Dermis blood vessel endothelial cell (primary cell): ENCODE measurements at regions not wholly inside any gene's neighbourhood (a gene's known extent, or its start where the extent isn't known, plus 50 kb on each side); places are given as distances from the start of the nearest gene placed in this dataset.

Source experiments
- DNase-seq: peaks from one replicate; pipeline ENCODE4 v3.0.0; 2010

DNA sequence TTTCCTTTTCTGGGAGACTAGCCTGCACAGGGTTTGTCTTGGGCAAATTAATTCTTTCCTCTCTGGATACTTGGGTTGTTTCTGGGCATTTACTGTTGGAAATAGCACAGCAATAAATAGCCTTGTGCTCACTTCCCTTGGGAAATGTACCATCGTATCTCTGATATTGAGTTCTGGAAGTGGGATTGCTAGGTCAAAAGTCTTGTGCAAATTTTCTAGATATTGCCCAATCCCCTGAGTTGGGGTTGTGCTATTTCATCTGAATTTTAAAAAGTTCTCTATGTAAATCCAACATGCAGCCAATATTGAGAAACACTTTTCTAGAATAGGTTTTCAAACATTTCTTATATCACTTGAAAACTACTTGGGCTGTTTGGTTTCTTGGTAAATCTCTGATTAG is 64.0 kb upstream of the ELOVL5 start:
- no peak for DNase-seq

DNA sequence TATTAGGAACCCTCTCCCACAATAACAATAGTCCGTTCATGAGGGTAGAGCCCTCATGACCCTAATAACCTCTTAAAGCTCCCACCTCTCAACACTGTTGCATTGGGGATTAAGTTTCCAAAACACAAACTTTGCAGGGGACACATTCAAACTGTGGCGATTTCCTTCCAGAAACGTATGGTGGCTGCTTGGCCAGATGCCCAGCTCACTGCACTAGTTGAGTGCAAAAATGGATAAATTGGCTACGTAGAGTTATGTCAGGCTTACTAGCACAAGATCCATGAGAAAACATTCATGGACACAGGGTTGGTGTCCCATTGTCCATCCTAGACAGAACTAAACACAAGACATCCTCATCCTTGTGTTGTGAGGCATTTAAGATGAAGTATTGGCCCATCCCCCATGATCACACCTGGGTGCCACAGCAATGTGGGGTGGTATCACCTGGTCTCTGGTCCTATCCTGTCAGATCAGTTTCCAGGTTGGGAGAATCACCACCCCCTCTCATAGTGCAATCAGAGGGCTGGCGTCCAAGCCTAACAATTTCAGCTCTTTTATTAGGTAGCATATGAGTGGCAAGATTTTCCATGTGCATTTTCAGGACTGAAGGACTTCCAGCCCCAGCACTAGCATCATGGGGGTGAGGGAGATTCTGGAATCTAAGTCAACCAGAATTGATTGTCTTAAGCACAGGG is 63.4 kb upstream of the ELOVL5 start:
- no peak for DNase-seq

DNA sequence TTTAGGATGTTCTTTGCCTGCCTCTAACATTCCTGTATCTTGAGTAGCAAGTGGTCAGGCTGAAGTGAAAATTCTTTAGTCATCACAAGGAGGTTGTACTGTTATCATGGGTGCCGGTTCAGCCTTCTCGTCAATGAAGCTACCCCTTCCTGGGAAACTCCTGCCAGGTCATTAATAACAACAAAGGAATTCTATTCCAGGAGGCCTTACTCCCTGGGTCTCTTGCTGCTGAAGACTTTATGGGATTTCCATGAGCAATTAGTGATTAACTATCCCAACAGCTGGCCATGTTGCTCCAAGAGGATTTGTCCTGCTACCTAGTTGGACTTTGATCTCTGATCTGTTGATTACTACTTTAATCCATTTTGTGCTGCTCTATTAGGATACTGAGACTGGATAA is 62.7 kb upstream of the ELOVL5 start:
- DNase-seq, result no peak

DNA sequence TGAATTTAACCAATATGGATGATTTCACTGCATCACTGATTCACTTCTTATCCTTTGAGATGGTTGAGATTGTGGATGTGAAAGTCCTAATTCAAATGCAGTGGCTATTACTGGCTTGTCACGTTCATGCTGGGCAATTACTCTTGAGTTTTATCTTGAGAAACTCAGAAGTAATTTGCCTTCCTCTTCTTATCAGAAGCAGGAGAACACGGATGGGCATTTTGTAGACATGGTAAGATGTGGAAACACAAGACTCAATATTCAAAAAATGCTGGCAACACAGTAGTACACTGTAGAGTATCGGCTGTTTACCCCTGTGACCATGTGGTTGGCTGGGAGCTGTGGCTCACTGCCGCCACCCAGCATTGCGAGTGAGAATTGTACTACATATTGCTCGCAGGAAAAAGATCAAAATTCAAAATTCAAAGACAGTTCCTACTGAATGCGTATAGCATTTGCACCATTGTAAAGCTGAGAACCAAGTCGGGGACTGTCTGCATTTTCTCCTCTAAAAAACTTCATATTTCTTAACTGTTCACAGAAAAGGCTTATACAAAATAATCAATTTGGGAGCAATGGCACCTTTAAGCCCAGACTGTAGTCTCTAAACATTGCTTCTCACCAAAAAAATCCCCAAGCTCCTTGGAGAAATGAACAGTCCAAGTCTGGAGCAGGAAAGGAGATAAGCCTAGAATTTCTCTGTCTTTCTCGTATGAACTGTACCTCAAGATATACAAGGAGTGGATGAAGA is 61.9 kb upstream of the ELOVL5 start:
- DNase-seq, result peak; percentile 70

DNA sequence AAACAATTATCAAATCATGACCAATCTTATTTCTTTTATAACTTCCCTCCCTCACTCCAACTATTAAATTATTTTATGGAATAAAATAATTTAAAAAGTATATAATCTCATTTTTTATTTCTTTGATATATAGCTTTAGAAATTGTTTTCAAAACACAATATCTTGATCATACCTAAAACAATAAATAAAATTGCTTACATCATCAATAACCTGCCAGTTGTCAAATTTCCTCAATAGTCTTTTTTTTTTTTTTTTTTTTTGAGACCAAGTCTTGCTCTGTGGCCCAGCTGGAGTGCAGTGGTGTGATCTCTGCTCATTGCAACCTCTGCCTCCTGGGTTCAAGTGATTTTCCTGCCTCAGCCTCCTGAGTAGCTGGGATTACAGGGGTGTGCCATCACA is 60.1 kb upstream of the ELOVL5 start:
- no peak for DNase-seq

DNA sequence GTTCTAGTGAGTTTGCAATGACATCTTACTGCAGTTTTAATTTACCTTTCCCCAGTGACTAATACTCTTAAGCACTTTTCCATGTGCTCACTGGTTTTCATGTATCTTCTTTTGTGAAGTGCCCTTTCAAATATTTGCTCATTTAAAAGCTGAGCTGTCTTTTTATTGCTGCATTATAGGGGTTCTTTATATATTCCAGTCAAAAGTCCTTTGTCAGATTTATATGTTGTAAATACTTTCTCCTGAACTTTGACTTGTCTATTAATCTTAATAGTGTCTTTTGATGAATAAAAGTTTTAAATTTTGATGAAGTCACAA is 50.2 kb upstream of the ELOVL5 start:
- DNase-seq, result no peak

DNA sequence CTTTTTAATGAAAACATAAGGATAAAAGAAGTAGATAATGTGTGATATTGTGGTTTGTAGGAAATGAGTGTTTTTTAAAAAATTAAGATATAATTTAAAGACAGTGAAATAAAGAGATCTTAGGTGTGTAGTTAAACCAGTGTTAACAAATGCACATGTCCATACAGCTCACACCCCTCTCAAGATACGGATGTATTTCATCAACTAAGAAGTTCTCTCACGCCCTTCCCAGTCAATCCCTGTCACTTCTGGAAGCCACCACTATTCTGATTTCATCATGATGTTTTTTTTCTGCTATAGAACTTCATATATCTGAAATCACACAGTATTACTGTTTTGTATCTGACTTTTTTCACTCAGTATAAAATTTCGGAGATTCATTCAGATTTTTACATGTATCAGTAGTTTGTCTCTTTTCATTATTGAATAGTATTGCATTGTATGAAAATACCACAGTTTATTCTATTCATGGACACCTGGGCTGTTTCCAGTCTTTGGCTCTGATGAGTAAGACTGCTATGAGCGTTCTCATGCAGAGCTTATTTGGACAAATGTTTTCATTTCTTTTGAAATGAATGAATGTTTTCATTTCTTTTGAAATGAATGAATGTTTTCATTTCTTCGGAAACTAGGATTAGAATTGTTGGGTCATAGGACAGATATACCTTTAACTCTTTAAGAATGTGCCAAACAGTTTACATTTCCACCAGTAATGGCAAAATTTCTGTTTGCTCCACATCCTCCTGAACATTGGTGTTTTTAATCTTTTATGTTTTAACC is 49.7 kb upstream of the ELOVL5 start:
- DNase-seq, result no peak
